OCI-LY1 (cell line): ENCODE measurements at regions not wholly inside any gene's neighbourhood (a gene's known extent, or its start where the extent isn't known, plus 50 kb on each side); places are given as distances from the start of the nearest gene placed in this dataset.

Source experiments
- H2AFZ ChIP-seq: fragments of 200-600 bp; sonication (generic), shearing (Covaris generic); 2 replicates; pipeline ENCODE4 v1.6.0; 2014; ENCODE audit warnings: antibody characterized with exemption, mild to moderate bottlenecking, low read length
- H3F3A ChIP-seq: fragments of 200-600 bp; sonication (generic), shearing (Covaris generic); 2 replicates; pipeline ENCODE4 v1.6.0; 2014; ENCODE audit warnings: mild to moderate bottlenecking, antibody characterized with exemption, low read length, moderate library complexity; ENCODE audit not compliant: insufficient read depth
- H3K27ac ChIP-seq: fragments of 200-600 bp; sonication (generic); 2 replicates; pipeline ENCODE4 v1.5.1; 2014; ENCODE audit warnings: low read length, mixed run types, mild to moderate bottlenecking, low read depth; ENCODE audit not compliant: poor library complexity, severe bottlenecking
- H3K27me3 ChIP-seq: fragments of 200-600 bp; sonication (generic); 2 replicates; pipeline ENCODE4 v1.6.0; 2014; ENCODE audit warnings: antibody characterized with exemption, mild to moderate bottlenecking, low read length, moderate library complexity; ENCODE audit not compliant: insufficient read depth
- H3K36me3 ChIP-seq: fragments of 200-600 bp; sonication (generic); 2 replicates; pipeline ENCODE4 v1.6.1; 2014; ENCODE audit warnings: mild to moderate bottlenecking, antibody characterized with exemption, low read length, moderate library complexity, mixed read lengths; ENCODE audit not compliant: insufficient read depth
- H3K4me1 ChIP-seq: fragments of 200-600 bp; sonication (generic); 2 replicates; pipeline ENCODE4 v1.5.1; 2014; ENCODE audit warnings: mild to moderate bottlenecking, low read length, moderate library complexity; ENCODE audit not compliant: insufficient read depth, severe bottlenecking
- H3K4me2 ChIP-seq: fragments of 200-600 bp; sonication (generic), shearing (Covaris generic); 2 replicates; pipeline ENCODE4 v1.6.1; 2014; ENCODE audit warnings: low read length
- H3K4me3 ChIP-seq: fragments of 200-600 bp; sonication (generic); 2 replicates; pipeline ENCODE4 v1.5.1; 2014; ENCODE audit warnings: low read length, low read depth, mild to moderate bottlenecking, mixed read lengths; ENCODE audit not compliant: poor library complexity, severe bottlenecking
- H3K79me2 ChIP-seq: fragments of 200-600 bp; shearing (Covaris generic); 2 replicates; pipeline ENCODE4 v1.6.1; 2016; ENCODE audit warnings: mixed run types, low read length, mixed read lengths; ENCODE audit not compliant: insufficient read depth
- H3K9ac ChIP-seq: fragments of 200-600 bp; sonication (generic), shearing (Covaris generic); 2 replicates; pipeline ENCODE4 v1.6.1; 2014; ENCODE audit warnings: mild to moderate bottlenecking, low read length, mixed read lengths
- H3K9me2 ChIP-seq: fragments of 200-600 bp; sonication (generic), shearing (Covaris generic); 2 replicates; pipeline ENCODE4 v1.6.1; 2014; ENCODE audit warnings: low read depth, mild to moderate bottlenecking, low read length, mixed read lengths
- H3K9me3 ChIP-seq: fragments of 200-600 bp; shearing (Covaris generic); 2 replicates; pipeline ENCODE4 v1.6.1; 2014; ENCODE audit warnings: low read length, mixed read lengths
- H4K20me1 ChIP-seq: fragments of 200-600 bp; sonication (generic), shearing (Covaris generic); 2 replicates; pipeline ENCODE4 v1.6.0; 2016; ENCODE audit warnings: mild to moderate bottlenecking, low read length; ENCODE audit not compliant: insufficient read depth
- CTCF ChIP-seq: fragments of 200-600 bp; sonication (generic), shearing (Covaris generic); IDR thresholded peaks from 2 replicates; pipeline ENCODE4 v1.5.1; 2017; ENCODE audit warnings: mild to moderate bottlenecking, antibody characterized with exemption, low read length, moderate library complexity, mixed read lengths
- EZH2 ChIP-seq: fragments of 200-600 bp; sonication (generic), shearing (Covaris generic); IDR thresholded peaks from 2 replicates; pipeline ENCODE4 v1.8.0; 2017; ENCODE audit warnings: borderline replicate concordance, mixed run types, mild to moderate bottlenecking, antibody characterized with exemption, low read length, moderate library complexity, mixed read lengths

DNA sequence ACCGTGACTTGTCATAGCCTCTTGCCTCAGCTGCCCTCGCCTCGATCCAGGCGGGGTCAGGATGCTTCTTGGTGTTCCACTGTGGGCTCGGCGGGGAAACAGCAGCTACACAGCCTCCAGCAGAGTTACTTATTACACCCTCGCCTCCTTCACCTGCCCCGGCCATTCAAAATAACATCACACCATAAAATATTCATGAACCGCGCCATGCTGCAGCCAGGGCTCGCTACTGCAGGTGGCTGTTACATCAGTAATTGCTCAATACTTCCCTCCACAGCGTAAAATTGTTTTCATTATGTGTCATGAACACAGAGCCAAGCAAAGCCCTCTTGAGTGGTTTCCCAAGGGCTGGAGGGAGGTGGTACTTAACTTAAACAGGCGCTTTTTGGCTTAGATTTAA, 241.5 kb upstream of the SP8 start:
- Histone ChIP-seq H2AFZ (no peak overlapping the region), H3K9ac (no peak overlapping the region), H4K20me1 (no peaks in the 10 kb centered on the region), H3K27me3 (no peaks in the 10 kb centered on the region), H3K79me2 (no peaks in the 10 kb centered on the region), H3F3A (no peaks in the 10 kb centered on the region), H3K4me1 (no peaks in the 10 kb centered on the region), H3K36me3 (no peaks in the 10 kb centered on the region), H3K4me2 (no peak overlapping the region), H3K9me3 (no peaks in the 10 kb centered on the region), H3K27ac (no peak overlapping the region), H3K9me2 (no peaks in the 10 kb centered on the region), H3K4me3 (no peak overlapping the region)
- TF ChIP-seq EZH2 (no peak), CTCF (no peak)

- H2AFZ ChIP-seq = no peak overlapping the region
- H3K4me1 ChIP-seq = no peaks in the 10 kb centered on the region
- no peaks in the 10 kb centered on the region for H3K9me2 ChIP-seq
- no peak overlapping the region for H3K27ac ChIP-seq
- H4K20me1 ChIP-seq = no peaks in the 10 kb centered on the region
- H3F3A ChIP-seq = no peaks in the 10 kb centered on the region
- TF ChIP-seq CTCF (no peak), EZH2 (no peak)
- no peaks in the 10 kb centered on the region for H3K27me3 ChIP-seq
- no peaks in the 10 kb centered on the region for H3K9me3 ChIP-seq
- no peak overlapping the region for H3K4me2 ChIP-seq
- H3K4me3 ChIP-seq = no peak overlapping the region
- H3K79me2 ChIP-seq = no peaks in the 10 kb centered on the region
- no peaks in the 10 kb centered on the region for H3K36me3 ChIP-seq
- no peak overlapping the region for H3K9ac ChIP-seq
These were observed 241.9 kb upstream of the SP8 start for GRCh38 chr7:21028599-21028998.

GRCh38 chr7:21029006-21029405, 242.3 kb upstream of the SP8 start:
- Histone ChIP-seq H3K4me1 (no peaks in the 10 kb centered on the region), H3K36me3 (no peaks in the 10 kb centered on the region), H3K4me2 (no peak overlapping the region), H3K9ac (no peak overlapping the region), H4K20me1 (no peaks in the 10 kb centered on the region), H3K27me3 (no peaks in the 10 kb centered on the region), H3K9me3 (no peaks in the 10 kb centered on the region), H3K4me3 (no peak overlapping the region), H3F3A (no peaks in the 10 kb centered on the region), H3K27ac (no peak overlapping the region), H3K79me2 (no peaks in the 10 kb centered on the region), H3K9me2 (no peaks in the 10 kb centered on the region), H2AFZ (no peak overlapping the region)
- TF ChIP-seq EZH2 (no peak), CTCF (no peak)
